GM10266 (cell line): ENCODE measurements at regions not wholly inside any gene's neighbourhood (a gene's known extent, or its start where the extent isn't known, plus 50 kb on each side); places are given as distances from the start of the nearest gene placed in this dataset.

Experiments
- DNase-seq: peaks from one replicate; pipeline ENCODE4 v3.0.0; 2012; ENCODE audit errors: extremely low spot score
- CTCF ChIP-seq: IDR thresholded peaks from 2 replicates; pipeline ENCODE4 v1.5.1; 2012; ENCODE audit warnings: mild to moderate bottlenecking, low read depth; ENCODE audit not compliant: control insufficient read depth, insufficient read depth; ENCODE audit errors: missing control alignments

- no peak for DNase-seq
Measured at GRCh38 chr13:97749174-97749573, 204.3 kb upstream of the IPO5 start.

GRCh38 chr13:97751477-97751876 lies 202.0 kb upstream of the IPO5 start:
- TF ChIP-seq CTCF = no peak
- DNase-seq = no peak

More at GRCh38 chr13:97749174-97749573, 204.3 kb upstream of the IPO5 start:
- no peak for TF ChIP-seq CTCF

- TF ChIP-seq CTCF = no peak
- DNase-seq = no peak
Measured at GRCh38 chr13:97752961-97753668, 200.4 kb upstream of the IPO5 start.

GRCh38 chr13:97753942-97754670 lies 199.4 kb upstream of the IPO5 start:
- DNase-seq = no peak
- peak; percentile 26 for TF ChIP-seq CTCF

GRCh38 chr13:97757807-97758206 lies 195.7 kb upstream of the IPO5 start:
- no peak for DNase-seq
- TF ChIP-seq CTCF = no peak

- DNase-seq = no peak
- no peak for TF ChIP-seq CTCF
Measured at GRCh38 chr13:97758317-97758716, 195.2 kb upstream of the IPO5 start.
